CD4-positive, alpha-beta T cell treated with Interferon gamma for 1 hour (primary cell): ENCODE measurements at regions not wholly inside any gene's neighbourhood (a gene's known extent, or its start where the extent isn't known, plus 50 kb on each side); places are given as distances from the start of the nearest gene placed in this dataset.

Source experiments
- DNase-seq: peaks from one replicate; pipeline ENCODE4 v3.0.0-alpha.2; 2020

DNA sequence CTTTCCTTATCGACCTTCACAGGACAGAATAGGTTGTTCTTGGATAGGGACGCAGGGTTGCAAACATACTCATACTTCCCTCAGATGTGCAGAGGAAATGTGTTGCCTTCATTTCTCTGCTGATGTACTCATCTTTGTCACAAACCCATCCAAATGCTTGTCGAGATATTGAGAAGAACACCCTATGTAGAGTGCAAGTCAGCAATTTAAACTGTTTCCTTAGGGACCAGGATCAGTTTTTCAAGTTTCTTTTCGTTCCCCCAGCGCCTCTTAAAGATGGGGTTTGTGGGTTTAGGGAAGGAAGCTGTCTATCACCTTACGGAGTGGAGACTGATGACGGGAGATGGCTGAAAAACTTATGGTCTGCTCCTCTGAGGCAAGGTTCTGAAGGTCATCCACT, 474.2 kb downstream of the EPHA4 start:
- no peak for DNase-seq

DNA sequence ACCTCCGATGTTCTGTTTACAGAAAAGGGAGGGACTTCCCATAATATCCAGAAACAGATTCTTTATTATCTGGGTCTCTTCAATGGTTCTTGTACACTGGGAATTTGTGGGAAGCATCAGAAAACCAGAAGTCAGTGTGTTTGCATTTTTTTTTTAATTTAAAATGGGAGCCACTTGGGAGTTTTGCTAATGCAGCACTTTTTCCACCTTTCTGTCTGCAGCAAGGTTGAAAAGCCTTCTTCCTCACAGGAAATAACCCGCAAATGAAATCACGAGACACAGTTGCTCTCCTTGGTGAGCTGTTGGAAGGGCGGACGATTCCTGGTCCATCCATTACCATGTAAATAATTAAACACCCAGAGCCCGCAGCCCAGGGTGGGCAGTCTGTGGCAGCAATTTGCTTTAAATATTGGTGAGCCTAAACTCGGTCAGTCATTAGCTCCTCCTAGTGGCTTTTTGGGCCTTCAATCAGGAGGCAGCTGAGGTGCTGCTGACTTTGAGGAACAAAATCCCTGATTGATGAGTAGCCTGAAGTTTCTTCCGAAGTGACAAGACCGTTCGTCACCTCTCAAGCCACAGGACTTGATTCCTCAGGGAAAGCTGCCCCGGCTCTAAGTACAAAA, 471.5 kb downstream of the EPHA4 start:
- DNase-seq, result no peak

DNA sequence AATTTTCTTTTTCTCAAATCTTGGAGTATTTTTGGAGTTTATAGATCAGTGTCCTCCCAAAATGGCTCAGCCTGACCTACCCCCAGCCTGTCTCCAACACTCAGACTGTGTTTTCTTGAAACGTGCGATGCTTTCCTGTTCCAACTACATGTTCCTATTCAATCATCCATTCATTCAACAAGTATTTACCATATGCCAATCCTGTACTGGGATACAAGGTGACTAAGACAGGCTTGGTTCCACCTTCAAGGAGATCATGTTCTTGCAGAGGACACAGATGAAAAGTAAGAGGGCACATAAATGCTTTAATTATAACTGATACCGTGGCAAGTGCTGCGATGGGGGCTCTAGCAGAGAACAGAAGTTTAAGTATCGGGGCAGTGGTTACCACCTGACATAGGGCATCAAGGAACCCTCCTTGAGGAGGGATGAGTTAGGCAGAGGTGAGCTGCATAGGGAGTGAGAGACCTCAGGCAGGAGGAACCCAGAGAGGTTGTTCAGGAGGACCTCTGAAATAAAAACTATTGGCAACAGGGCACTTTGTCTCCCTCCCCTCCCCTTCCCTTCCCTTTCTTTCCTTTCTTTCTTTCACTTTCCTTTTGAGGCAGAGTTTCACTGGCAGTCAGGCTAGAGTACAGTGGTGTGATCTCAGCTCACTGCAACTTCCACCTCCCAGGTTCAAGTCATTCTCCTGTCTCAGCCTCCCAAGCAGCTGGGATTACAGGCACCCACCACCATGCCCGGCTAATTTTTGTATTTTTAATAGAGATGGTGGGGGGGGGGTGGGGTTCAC, 469.0 kb downstream of the EPHA4 start:
- DNase-seq, result no peak

DNA sequence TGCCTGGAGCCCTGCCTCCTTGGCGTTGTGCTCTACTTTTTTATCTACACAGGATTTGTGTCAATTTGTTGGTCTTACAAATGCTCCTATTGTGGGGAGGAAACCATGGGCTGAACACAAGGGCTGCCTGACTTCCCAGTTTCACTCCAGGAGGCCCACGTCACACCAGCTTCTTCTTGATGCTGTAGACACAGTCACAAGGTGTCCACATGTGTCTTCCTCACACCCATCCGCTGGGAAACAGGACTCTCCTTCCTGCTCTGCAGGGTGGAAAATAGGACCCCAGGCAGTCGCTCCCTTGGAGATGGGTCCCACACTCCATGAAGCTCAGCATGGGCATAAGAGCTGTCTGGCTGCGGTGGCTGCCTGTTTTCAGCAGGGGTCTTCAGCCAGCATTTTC, 468.2 kb downstream of the EPHA4 start:
- no peak for DNase-seq

DNA sequence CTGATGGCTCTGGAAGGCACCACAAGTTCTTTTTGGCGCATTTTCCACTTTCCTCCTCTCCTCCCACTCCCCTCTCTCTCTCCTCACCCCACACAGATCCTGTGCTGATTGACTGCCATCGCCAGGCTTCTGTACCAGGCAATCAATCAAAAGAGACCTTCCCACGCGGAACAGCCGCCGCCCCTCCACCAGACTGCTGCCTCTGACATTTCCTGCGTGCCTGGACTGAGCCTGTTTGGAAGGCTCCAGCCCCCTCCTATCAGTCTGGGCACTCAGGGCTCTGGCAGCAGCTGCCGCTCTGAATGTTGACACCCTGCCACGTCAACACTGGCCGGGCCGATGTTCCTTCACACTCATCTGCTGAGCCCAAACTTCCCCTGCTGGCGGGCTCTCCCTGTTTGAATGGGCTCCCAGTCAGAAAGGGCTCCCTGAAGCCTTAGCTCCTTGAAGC, 467.7 kb downstream of the EPHA4 start:
- DNase-seq, result no peak

DNA sequence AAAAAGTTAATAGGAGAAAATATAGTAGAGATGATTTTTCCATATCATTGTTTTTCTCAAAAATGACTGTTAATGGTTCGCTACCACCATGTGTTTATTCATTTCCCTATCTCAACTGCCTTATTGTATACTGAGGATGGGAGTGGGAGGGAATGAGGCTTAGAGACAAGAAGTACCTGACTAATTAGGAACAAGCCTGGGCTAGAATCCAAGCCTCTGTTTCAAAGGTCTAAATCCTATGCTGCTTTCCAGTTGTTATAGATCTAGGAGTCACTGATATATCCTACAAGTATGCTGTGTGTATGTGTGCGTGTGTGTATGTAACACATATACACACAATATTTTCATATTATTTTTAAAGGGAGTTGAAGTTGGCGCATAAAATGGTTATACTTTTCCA, 465.9 kb downstream of the EPHA4 start:
- no peak for DNase-seq

DNA sequence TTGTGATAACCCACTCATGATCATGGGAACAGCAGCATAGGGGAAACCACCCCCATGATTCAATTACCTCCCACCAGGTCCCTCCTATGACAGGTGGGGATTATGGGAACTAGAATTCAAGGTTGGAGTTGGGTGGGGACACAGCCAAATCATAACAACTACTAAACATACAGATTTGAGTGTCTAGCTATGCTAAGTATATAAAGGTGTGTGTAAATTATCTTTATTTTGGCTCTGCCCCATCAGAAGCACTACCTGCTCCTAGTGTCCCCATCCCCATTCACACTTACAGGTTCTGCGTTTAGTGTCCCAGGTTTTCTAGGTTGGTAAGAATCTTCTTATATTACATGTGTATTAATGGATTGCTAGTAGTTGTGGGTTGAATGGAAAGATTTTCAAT, 464.7 kb downstream of the EPHA4 start:
- DNase-seq, result no peak

DNA sequence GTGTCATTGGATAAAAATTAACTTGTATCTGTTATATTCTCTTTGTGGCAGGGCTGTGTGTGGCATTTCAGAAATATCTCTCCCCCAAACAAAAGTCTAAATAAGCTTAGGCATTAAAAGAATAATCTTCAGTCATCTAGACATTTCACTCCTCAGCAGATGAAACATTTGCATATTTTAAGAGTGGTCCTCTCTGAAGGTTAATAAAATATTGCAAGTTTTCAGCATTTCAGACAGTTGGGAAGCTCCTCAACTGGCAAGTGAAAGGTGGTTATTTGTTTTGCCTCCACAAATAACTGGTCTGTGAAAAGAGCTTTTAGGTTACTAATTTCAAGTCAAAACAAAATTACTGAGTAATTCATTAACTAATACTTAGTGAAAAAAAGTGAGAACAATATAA, 462.6 kb downstream of the EPHA4 start:
- DNase-seq, result no peak

DNA sequence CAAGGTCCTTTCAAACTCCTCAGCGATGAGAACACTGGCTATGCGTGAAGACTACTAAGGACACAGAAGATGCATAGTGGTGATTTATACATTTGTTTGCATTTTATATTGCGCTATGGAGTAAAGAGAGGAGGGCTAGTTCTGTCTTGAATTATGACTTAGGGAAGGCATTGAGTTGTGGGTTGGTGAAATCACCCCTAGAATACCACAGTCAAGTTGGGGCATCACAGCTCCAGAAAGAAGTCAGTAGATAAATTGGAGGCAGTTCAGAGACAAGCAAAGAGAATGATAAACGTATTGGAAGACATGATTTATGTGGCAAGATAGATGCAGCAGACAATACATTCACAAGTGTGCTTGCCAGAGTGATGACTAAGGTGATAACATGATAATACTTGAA, 460.4 kb downstream of the EPHA4 start:
- no peak for DNase-seq

DNA sequence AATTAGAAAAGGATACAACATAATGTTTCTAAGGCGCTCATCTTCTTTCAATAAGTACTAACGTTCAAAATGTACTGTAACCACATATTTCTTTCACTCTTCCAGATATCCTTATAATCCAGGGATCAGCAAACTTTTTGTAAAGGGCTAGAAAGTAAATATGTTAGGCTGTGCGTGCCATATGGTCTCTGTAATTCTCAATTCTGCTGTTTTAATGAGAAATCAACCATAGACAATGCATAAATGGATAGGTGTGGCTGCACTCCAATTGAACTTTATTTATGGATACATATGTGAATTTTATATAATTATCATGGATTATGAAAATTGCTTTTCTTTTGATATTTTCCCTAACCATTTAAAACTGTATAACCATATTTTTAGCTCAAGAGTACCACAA, 459.4 kb downstream of the EPHA4 start:
- no peak for DNase-seq

DNA sequence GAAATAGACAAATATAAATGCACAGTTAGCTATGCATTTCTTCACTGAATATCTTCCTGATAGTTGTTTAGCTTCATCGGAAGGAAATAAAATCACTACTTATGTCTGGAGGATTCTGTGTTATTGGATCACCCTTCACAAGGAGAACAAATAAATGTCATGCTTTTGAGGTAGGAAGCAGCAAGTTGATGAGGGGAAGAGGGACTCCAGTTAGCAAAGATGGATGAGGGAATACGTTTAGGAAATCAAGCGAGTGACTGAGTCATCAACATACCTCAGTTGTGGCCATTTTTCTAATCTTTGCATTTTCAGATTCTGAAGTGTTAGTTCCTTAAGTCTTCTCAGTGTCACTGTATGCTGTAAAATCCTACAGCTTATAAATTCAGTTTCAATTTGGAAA, 456.2 kb downstream of the EPHA4 start:
- no peak for DNase-seq

DNA sequence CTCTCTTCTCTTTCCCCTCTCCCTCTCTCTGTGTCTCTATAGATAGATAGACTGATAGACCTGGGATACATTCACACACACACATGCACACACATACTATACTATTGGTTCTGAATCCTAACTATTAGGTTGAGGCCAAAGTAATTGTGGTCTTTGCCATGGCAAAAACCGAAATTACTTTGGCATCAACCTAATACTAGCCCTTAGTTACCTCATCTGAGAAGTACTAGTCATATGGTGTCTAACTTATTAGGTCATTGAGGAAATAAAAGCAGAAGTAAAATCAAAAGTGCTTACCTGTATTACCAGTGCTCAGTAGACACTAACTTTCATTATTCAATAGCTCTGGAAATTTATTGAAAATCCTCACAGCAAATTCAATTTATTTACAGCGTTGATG, 451.5 kb downstream of the EPHA4 start:
- no peak for DNase-seq

DNA sequence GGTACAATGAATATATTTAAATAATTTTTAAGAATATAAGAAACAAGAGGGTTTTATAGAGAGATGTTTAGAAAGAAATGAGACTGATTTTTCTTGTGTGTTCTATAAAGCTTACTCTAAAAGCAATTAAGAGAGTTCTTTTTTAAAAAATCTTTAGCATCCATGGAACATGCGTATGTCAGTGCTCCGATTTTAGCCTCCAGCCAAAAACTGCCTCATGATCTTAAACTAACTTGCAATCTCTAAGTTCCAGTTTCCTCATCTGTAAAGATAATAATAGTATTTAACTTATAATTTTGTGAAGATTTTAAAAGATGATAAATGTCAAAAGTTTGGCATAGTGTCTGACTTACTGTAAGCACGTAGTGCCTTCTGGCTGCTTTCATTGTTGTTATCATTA, 448.7 kb downstream of the EPHA4 start:
- no peak for DNase-seq

DNA sequence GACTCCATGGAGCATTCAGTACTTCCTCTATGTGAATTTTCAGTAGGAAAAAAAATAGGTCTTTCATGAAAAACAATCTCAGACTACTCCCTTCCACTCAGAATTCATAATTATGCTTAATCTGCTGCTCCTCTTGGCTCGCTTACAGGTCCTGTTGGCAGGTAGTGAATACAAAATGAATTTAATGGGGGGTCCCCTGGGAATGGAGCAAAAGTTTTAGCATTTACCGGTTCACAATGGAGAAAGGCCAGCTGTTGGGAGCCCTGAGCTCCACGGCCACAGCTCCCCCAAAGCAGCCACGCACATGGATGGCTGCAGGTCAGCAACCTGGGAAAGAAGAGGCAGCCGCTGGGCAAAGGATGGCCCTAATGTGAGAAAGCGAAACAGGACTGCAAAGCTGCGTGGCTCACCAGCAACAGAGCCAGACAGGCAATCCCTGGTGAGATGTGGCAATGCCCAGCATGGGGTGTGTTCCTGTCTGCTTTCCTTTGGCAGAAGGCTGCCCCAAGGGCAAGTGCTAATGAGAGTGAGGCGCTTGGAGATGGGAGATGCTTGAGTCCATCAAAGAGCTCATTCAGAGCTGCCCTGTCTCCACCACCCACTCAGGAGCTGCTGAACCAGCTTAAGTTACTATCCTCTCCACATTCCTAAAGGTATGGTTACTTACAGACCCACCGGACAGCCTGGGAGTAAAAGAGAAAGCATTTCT, 447.4 kb downstream of the EPHA4 start:
- no peak for DNase-seq

DNA sequence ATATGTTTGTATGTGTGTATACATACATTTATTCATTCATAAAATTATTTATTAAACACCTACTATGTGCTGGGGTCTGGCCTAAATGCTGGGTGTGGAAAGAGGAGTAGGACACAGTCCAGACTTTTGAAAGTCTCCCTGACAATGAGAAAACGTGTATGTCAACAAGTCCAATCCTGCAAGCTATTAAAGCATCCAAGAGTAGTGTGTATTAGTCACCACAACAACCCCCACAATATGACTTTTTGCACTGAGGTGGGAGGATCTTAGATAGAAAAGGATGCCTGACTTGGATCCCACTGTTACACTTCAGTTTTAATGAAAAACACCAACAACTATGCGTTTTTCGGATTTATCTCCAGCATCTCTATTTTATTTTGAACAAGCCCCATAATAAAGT, 446.4 kb downstream of the EPHA4 start:
- DNase-seq, result no peak

DNA sequence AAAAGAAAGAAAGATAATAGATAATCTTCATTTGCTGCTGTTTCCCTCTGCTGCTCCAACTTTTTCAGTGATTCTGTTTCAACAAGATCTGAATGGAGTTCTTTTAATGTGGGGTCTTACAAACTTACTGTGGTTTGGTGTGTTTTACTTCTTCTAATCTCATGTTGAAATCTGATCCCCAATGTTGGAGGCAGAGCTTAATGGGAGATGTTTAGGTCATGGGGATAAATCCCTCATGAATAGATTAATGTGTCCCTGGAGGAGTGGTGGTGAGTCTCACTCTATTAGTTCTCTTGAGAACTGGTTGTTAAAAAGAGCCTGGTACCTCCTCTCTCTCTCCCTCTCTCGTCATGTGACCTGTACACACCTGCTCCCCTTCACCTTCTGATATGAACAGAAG, 442.4 kb downstream of the EPHA4 start:
- DNase-seq, result no peak

DNA sequence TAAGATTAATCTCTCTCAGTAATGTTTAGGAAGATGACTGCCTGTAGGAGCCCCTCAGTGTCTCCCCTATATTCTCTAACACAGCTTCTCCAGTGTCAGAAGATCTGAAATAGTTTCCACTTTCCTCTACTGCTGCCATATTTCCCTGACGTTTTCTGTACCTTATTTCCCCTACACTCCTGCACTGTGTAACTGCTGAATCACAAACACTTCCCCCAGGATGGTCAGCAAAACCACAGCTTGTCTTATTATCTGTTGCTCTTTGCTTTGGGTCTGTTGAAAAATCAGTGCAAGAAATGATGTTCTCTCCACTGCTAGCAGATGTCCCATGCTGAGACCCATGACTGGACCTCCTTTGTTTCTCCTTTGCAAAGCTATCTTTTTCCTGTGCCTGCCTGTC, 441.7 kb downstream of the EPHA4 start:
- DNase-seq, result no peak

DNA sequence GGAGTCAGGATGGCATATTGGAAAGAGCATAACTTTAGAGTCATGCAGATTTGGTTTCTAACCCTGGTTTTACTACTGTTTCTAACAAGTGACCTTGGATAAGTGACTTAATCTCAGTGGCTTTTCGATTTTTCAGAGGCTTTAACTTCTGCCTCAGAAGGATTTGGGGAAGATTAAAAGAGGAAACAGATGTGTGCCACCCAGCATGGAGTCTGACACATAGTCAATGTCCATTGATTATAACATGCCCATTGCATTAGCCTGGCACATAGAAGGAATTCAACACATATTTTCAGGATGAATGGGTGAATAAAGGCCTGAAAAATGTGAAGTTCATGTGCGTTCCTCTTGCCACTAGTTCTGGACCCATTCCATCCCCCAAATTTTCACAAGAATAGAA, 438.2 kb downstream of the EPHA4 start:
- no peak for DNase-seq

DNA sequence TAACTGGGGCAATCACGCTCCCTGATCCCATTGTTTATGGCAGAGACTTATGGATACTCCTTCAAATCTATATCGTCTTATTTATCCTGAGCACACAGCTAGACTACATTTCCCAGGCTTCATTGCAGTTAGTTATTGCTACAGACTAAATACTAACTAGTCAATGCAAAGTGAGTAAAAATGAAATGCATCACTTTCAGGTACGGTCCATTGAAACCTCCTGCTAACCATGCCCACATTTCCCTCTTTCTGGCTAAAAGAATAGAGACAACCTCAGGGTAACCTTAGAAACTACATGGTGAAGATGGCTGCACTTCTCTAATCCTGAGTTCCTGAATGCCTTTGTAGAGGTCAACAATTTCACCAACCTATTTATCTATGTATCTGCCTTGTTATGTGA, 437.4 kb downstream of the EPHA4 start:
- no peak for DNase-seq

DNA sequence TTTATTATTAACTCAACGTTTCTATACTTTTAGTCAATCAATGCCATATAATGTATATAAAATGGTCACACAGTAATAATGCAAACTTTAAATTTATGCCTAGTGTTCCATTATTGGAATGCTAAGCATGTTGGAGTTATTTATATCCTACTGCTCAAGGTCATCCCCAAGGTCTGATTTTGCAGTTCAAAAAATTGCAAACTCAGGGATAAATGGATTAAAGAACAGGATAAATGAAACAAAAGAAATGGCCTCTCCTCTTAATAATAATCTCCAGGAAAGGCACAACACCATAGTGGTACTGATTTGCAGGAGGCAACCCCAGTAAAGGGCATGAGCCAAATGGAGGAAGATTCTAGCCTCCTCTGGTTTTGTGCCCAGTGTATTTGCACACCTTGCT, 436.4 kb downstream of the EPHA4 start:
- no peak for DNase-seq

DNA sequence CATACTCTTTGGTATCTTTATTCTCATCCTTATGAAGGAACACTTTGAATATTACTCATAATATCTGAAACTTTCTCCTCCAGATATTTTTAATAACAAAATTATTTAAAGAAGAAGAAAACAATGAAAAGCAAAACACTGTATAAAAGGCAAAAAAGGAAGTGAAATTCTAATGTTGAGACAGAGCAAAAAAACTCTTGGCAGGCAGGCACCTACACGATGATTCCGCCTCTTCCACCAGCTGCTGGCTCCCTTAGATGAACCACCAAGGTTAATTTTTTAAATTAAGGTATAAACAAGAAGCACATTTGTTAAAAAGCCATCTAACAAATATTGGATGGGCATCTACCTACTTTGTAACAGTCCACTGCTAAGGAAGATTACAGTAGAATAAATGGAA, 434.7 kb downstream of the EPHA4 start:
- no peak for DNase-seq

DNA sequence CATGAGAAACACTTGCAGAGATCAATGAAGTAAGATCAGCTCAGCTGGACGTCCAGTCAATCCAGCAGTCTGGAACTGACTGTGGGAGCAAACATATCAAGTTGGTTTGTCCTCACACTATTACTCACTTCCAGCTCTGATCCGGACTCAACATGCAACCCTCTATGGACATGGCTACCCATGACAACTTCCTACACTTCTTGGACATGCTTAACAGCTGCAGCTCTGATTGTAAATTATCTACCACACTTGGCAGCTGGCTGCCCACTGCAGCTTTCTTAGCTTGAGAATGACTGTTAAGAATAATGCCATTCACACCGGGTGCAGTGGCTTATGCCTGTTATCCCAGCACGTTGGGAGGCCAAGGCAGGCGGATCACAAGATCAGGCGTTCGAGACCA, 429.8 kb downstream of the EPHA4 start:
- DNase-seq, result no peak

DNA sequence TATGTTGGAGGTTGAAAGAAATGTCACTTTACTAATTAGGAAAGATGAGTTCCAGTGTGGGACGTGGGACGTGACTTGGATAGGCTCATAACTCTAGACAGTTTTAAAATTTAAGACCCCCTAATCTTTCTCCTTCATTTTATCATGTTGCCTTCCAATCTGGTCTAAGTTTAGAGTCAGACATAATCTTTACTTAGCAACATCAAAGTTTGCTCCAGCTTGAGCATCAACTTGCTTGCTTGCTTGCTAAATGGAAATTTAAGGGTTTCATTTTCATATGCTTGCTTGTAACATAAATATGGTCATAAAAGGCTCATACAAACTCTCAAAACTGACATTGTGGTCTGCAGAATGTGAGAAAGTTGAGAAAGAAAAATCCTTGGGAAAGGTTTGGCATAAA, 428.9 kb downstream of the EPHA4 start:
- DNase-seq, result no peak

DNA sequence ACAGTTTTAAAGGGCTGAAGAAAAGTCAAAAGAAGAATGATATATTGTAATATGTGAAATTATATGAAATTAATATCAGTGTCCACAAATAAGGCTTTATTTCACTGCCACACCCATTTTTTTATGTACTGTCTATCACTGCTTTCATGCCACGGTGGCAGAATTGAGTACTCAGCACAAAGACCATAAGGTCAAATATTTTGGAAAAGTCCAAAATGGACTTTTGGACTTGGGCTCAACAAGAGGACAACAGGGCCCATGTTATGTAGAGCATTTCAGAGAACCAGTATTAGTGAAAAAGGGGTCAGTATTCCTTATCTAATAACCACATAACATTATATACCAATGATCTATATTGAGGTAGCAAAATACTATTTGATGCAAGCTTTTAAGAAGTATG, 427.2 kb downstream of the EPHA4 start:
- DNase-seq, result no peak
